A549 (cell line): ENCODE measurements at regions not wholly inside any gene's neighbourhood (a gene's known extent, or its start where the extent isn't known, plus 50 kb on each side); places are given as distances from the start of the nearest gene placed in this dataset.

Source experiments
- BCL3 ChIP-seq: fragments of >200 bp; sonication (Bioruptor Twin); formaldehyde crosslinking; IDR thresholded peaks from 3 replicates; pipeline ENCODE4 v1.6.1; 2016
- CTCF ChIP-seq: fragments of >200 bp; sonication (Bioruptor Twin); formaldehyde crosslinking; IDR thresholded peaks from 3 replicates; pipeline ENCODE4 v1.5.1; 2016
- EHMT2 ChIP-seq: fragments of 200-600 bp; sonication (generic); IDR thresholded peaks from 2 replicates; pipeline ENCODE4 v1.6.1; 2016; ENCODE audit warnings: antibody characterized with exemption, low read depth, mild to moderate bottlenecking, moderate library complexity
- HMGXB4 ChIP-seq: fragments of 250-450 bp; sonication (Bioruptor Pico); IDR thresholded peaks from 2 replicates; pipeline ENCODE4 v1.5.0; 2021; ENCODE audit warnings: mild to moderate bottlenecking, moderate library complexity, borderline replicate concordance
- MAX ChIP-seq: IDR thresholded peaks from 2 replicates; pipeline ENCODE4 v1.6.1; 2012
- PBX3 ChIP-seq: IDR thresholded peaks from 2 replicates; pipeline ENCODE4 v1.6.1; 2012
- POLR2A ChIP-seq: IDR thresholded peaks from 2 replicates; pipeline ENCODE4 v1.6.1; 2012; ENCODE audit warnings: mild to moderate bottlenecking, low read length
- SREBF2 ChIP-seq: fragments of 450-650 bp; IDR thresholded peaks from 2 replicates; pipeline ENCODE4 v1.6.1; 2014; ENCODE audit warnings: mild to moderate bottlenecking, moderate library complexity
- USF2 ChIP-seq: fragments of 450-650 bp; IDR thresholded peaks from 2 replicates; pipeline ENCODE4 v1.6.1; 2014; ENCODE audit warnings: antibody characterized with exemption

GRCh38 chr13:47843005-47843404 lies 158.1 kb downstream of the SUCLA2 start:
- TF ChIP-seq CTCF (no peak), USF2 (no peak), HMGXB4 (CRISPR knock-in tag) (no peak), SREBF2 (no peak), POLR2A (no peak), EHMT2 (no peak), MAX (no peak), BCL3 (no peak), PBX3 (no peak)
